GM23248 (cell line): ENCODE measurements at regions not wholly inside any gene's neighbourhood (a gene's known extent, or its start where the extent isn't known, plus 50 kb on each side); places are given as distances from the start of the nearest gene placed in this dataset.

Experiments used
- DNase-seq: peaks from one replicate; pipeline ENCODE4 v3.0.0-alpha.2; 2015
- H2AFZ ChIP-seq: fragments of 200-600 bp; sonication (generic); 2 replicates; pipeline ENCODE4 v1.6.1; 2016; ENCODE audit warnings: antibody characterized with exemption
- H3F3A ChIP-seq: fragments of 200-600 bp; sonication (generic); 2 replicates; pipeline ENCODE4 v1.6.1; 2016; ENCODE audit warnings: mild to moderate bottlenecking, antibody characterized with exemption, mixed run types; ENCODE audit not compliant: insufficient read depth
- H3K27ac ChIP-seq: fragments of 200-600 bp; sonication (generic); 2 replicates; pipeline ENCODE4 v1.5.1; 2016; ENCODE audit warnings: mild to moderate bottlenecking
- H3K27me3 ChIP-seq: fragments of 200-600 bp; sonication (generic); replicated peaks from 2 replicates; pipeline ENCODE4 v1.6.1; 2016; ENCODE audit warnings: mild to moderate bottlenecking; ENCODE audit not compliant: insufficient read depth
- H3K36me3 ChIP-seq: fragments of 200-600 bp; sonication (generic); 2 replicates; pipeline ENCODE4 v1.6.1; 2016; ENCODE audit warnings: low read depth, mild to moderate bottlenecking
- H3K4me1 ChIP-seq: fragments of 200-600 bp; sonication (generic); 2 replicates; pipeline ENCODE4 v1.6.1; 2016; ENCODE audit warnings: mild to moderate bottlenecking; ENCODE audit not compliant: insufficient read depth
- H3K4me2 ChIP-seq: fragments of 200-600 bp; sonication (generic); one replicate; pipeline ENCODE4 v1.6.1; 2016; ENCODE audit warnings: mild to moderate bottlenecking; ENCODE audit not compliant: unreplicated experiment
- H3K4me3 ChIP-seq: fragments of 200-600 bp; sonication (generic); 2 replicates; pipeline ENCODE4 v1.5.1; 2016; ENCODE audit warnings: mild to moderate bottlenecking
- H3K79me2 ChIP-seq: fragments of 200-600 bp; sonication (generic); 2 replicates; pipeline ENCODE4 v1.6.1; 2016; ENCODE audit warnings: mild to moderate bottlenecking; ENCODE audit not compliant: insufficient read depth
- H3K9ac ChIP-seq: fragments of 200-600 bp; sonication (generic); 2 replicates; pipeline ENCODE4 v1.6.1; 2016; ENCODE audit warnings: mild to moderate bottlenecking
- H3K9me2 ChIP-seq: fragments of 200-600 bp; sonication (generic); 2 replicates; pipeline ENCODE4 v1.6.1; 2016; ENCODE audit warnings: mixed run types, mild to moderate bottlenecking, moderate library complexity; ENCODE audit not compliant: insufficient read depth
- H3K9me3 ChIP-seq: fragments of 200-600 bp; sonication (generic); one replicate; pipeline ENCODE4 v1.6.1; 2017; ENCODE audit warnings: low read depth
- H4K20me1 ChIP-seq: fragments of 200-600 bp; sonication (generic); 2 replicates; pipeline ENCODE4 v1.6.0; 2016; ENCODE audit not compliant: insufficient read depth
- EZH2 ChIP-seq: fragments of 200-600 bp; sonication (generic); IDR thresholded peaks from 2 replicates; pipeline ENCODE4 v1.6.1; 2018; ENCODE audit warnings: antibody characterized with exemption, mild to moderate bottlenecking; ENCODE audit not compliant: insufficient read depth, poor library complexity, severe bottlenecking
- EZH2phosphoT487 ChIP-seq: fragments of 200-600 bp; sonication (generic); IDR thresholded peaks from 2 replicates; pipeline ENCODE4 v1.6.1; 2018; ENCODE audit warnings: antibody characterized with exemption, moderate library complexity, mild to moderate bottlenecking, low read depth; ENCODE audit not compliant: insufficient read depth
- WGBS, 2 experiments: methylation state at CpG; one replicate each; pipeline ENCODE4 v1.1.6; 2015 to 2017; ENCODE audit warnings: low lambda C conversion rate in 2 of 2, low coverage in 1 of 2; ENCODE audit errors: missing lambda C conversion rate in 2 of 2; 5-methylcytosine and 5-hydroxymethylcytosine counted together
- in situ Hi-C: fragments of 300-500 bp; cut with MboI; formaldehyde crosslinking; loops from 2 replicates; pipeline ENCODE4 v1.15.0; 2020

DNA sequence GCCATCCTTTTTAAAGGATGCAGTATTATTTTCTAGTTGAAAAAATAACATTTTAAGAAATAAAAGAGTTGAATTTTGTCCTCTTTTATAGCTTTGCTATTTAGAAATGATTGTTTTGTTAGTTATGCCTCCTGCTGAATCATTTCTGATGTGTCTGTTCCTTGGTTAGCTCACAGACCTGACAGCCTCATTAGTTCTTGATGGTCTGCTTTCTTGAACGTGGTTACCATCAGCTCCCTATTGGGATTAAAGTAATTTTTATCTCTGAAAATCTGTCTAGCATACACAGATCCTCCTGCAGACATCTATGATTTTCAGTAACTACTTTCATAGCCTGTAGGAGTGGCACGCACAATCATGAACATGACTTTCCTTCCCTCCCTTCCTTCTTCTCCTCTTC, 447.6 kb upstream of the B3GALT2 start:
- DNase-seq: no peak
- Histone ChIP-seq H3F3A (no peaks in the 10 kb centered on the region), H4K20me1 (no peaks in the 10 kb centered on the region), H3K79me2 (no peaks in the 10 kb centered on the region), H3K36me3 (no peaks in the 10 kb centered on the region), H3K9me2 (no peaks in the 10 kb centered on the region), H3K27me3 (no peaks in the 10 kb centered on the region), H3K4me2 (no peak overlapping the region), H3K27ac (no peak overlapping the region), H3K9ac (no peak overlapping the region), H3K9me3 (peaks cover 3% of the 10 kb centered on the region), H3K4me1 (no peaks in the 10 kb centered on the region), H3K4me3 (no peak overlapping the region), H2AFZ (no peak overlapping the region)
- in situ Hi-C loops: no loop called here
- 2 to 6% methylated on average over 2 of the region's 2 CpGs for WGBS, 2 experiments
- TF ChIP-seq EZH2phosphoT487 (no peak), EZH2 (no peak)

DNA sequence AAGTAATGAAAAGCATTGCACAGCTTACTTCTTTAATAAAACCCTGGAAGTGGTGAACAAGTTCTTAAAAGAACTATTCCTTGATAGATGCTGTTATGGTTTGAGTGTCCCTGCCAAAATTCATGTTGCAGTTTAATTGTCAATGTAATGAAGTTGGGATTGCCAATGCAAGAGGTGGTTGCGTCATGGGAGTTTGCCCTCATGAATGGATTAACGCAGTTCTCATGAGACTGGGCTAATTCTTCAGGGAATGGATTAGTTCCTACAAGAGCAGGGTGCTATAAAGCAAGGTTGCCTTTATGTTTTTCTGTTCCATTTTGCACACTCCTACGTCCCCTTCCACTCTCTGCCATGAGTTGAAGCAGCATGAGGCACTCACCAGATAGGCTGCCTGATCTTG, 446.7 kb upstream of the B3GALT2 start:
- Histone ChIP-seq H3K36me3 (no peaks in the 10 kb centered on the region), H3K4me3 (no peak overlapping the region), H3K79me2 (no peaks in the 10 kb centered on the region), H2AFZ (no peak overlapping the region), H3K9me3 (no peaks in the 10 kb centered on the region), H4K20me1 (no peaks in the 10 kb centered on the region), H3F3A (no peaks in the 10 kb centered on the region), H3K27ac (no peak overlapping the region), H3K9me2 (no peaks in the 10 kb centered on the region), H3K4me1 (no peaks in the 10 kb centered on the region), H3K9ac (no peak overlapping the region), H3K27me3 (no peaks in the 10 kb centered on the region), H3K4me2 (no peak overlapping the region)
- WGBS, 2 experiments: 53 to 68% methylated on average over 3 of the region's 3 CpGs
- no peak for DNase-seq
- in situ Hi-C loops: no loop called here
- TF ChIP-seq EZH2 (no peak), EZH2phosphoT487 (no peak)

DNA sequence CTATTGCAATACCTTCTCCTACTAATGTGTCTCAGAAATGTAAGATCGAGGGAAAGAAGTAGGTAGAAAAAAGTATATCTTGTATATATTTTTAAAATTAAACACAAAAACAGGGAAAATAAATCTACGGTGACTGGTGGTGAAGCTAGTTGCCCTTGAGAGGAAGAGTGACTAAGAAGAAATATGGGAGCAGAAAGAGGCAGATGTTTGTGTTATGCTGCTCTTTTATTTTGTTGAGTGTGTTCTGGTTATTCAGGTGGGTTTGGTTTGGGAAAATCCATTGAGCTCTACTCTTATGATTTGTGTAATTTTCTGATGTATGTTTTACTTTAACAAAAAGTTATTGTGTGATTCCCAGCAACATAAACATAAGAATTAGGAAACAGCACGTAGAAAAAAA, 444.9 kb upstream of the B3GALT2 start:
- Histone ChIP-seq H3K79me2 (no peaks in the 10 kb centered on the region), H3K9me3 (no peaks in the 10 kb centered on the region), H4K20me1 (no peaks in the 10 kb centered on the region), H3K27me3 (no peaks in the 10 kb centered on the region), H3K9ac (no peak overlapping the region), H3K36me3 (no peaks in the 10 kb centered on the region), H3K4me2 (no peak overlapping the region), H2AFZ (no peak overlapping the region), H3K9me2 (no peaks in the 10 kb centered on the region), H3K4me1 (no peaks in the 10 kb centered on the region), H3F3A (no peaks in the 10 kb centered on the region), H3K4me3 (no peak overlapping the region), H3K27ac (no peak overlapping the region)
- TF ChIP-seq EZH2phosphoT487 (no peak), EZH2 (no peak)
- 22 to 42% methylated on average over 3 of the region's 3 CpGs for WGBS, 2 experiments
- DNase-seq: no peak
- in situ Hi-C loops: no loop called here

DNA sequence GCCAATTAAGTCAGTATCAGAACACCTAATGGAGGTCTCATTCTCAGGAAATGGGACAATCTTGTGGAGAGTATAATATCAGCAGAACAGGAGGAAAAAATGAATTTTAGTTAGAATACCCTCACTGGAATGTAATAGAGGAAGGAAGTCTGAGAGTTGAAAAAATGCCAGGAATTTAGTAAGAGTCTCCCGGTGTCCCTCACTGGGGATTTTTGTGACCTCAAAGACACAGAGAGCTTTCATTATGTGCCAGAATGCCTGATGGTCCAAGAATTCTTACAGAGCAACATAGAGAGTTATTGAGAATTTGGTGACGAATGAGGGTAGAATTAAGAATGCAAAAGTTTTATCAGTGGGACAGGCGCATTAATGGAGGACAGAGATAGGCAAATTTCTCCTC, 443.5 kb upstream of the B3GALT2 start:
- no peak for DNase-seq
- H2AFZ ChIP-seq: no peak overlapping the region
- no peaks in the 10 kb centered on the region for H3K9me3 ChIP-seq

DNA sequence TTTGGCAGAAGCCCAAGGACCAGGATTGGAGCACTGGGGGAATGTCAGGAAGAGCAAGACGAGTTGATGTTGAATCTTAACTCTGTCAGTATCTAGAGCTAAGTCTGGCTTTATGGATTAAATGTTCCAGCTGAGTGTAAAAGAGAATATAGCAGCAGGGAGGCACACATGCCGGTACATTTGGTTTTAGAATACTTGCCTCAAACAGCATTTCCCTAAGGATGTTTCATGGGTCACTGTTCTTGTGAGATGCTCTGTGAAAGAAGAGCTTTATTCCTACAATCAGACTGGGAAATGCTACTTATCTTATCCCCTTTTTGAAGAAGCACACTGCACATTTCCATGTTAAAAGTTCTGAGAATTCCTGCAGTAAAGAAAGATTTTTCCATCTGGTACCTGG, 440.3 kb upstream of the B3GALT2 start:
- Histone ChIP-seq H3K4me3 (no peak overlapping the region), H3K36me3 (no peaks in the 10 kb centered on the region), H3K9me2 (no peaks in the 10 kb centered on the region), H3K27me3 (no peaks in the 10 kb centered on the region), H4K20me1 (no peaks in the 10 kb centered on the region), H2AFZ (no peak overlapping the region), H3F3A (no peaks in the 10 kb centered on the region), H3K4me2 (no peak overlapping the region), H3K79me2 (no peaks in the 10 kb centered on the region), H3K4me1 (no peaks in the 10 kb centered on the region), H3K9me3 (no peaks in the 10 kb centered on the region), H3K9ac (no peak overlapping the region), H3K27ac (no peak overlapping the region)
- WGBS, 2 experiments: 58 to 61% methylated on average over 2 of the region's 2 CpGs
- no peak for DNase-seq
- in situ Hi-C loops: no loop called here
- TF ChIP-seq EZH2phosphoT487 (no peak), EZH2 (no peak)

More for the DNA sequence above, 443.5 kb upstream of the B3GALT2 start:
- H3K4me1 ChIP-seq: no peaks in the 10 kb centered on the region
- TF ChIP-seq EZH2 (no peak), EZH2phosphoT487 (no peak)
- no peaks in the 10 kb centered on the region for H3K27me3 ChIP-seq
- no peak overlapping the region for H3K27ac ChIP-seq
- in situ Hi-C loops: no loop called here
- no peaks in the 10 kb centered on the region for H3K9me2 ChIP-seq
- H3K79me2 ChIP-seq: no peaks in the 10 kb centered on the region
- H3K4me2 ChIP-seq: no peak overlapping the region
- H3K4me3 ChIP-seq: no peak overlapping the region
- H3K36me3 ChIP-seq: no peaks in the 10 kb centered on the region
- H3K9ac ChIP-seq: no peak overlapping the region
- H3F3A ChIP-seq: no peaks in the 10 kb centered on the region
- WGBS, 2 experiments: 59 to 65% methylated on average over 3 of the region's 3 CpGs
- no peaks in the 10 kb centered on the region for H4K20me1 ChIP-seq
